Upper lobe of right lung (tissue), 1 donor: ENCODE measurements at regions not wholly inside any gene's neighbourhood (a gene's known extent, or its start where the extent isn't known, plus 50 kb on each side); places are given as distances from the start of the nearest gene placed in this dataset.

ENCODE experiments used
- ATAC-seq: fragments of 200-7000 bp; cut with Tn5 transposase; one replicate; pipeline ENCODE4 v1.9.1; 2020; ENCODE audit warnings: mild to moderate bottlenecking, moderate library complexity
- DNase-seq: peaks from one replicate; pipeline ENCODE4 v3.0.0-alpha.2; 2020
- H3K27ac ChIP-seq: fragments of 200-600 bp; one replicate; pipeline ENCODE4 v1.8.0; 2022
- H3K27me3 ChIP-seq: fragments of 200-600 bp; one replicate; pipeline ENCODE4 v1.8.0; 2022; ENCODE audit warnings: mild to moderate bottlenecking
- H3K36me3 ChIP-seq: fragments of 200-600 bp; one replicate; pipeline ENCODE4 v1.8.0; 2022
- H3K4me1 ChIP-seq: fragments of 200-600 bp; one replicate; pipeline ENCODE4 v1.8.0; 2022
- H3K4me3 ChIP-seq: fragments of 200-600 bp; one replicate; pipeline ENCODE4 v1.8.0; 2022; ENCODE audit warnings: mild to moderate bottlenecking
- H3K9me3 ChIP-seq: fragments of 200-600 bp; one replicate; pipeline ENCODE4 v1.8.0; 2022
- CTCF ChIP-seq: fragments of 200-600 bp; IDR thresholded peaks from one replicate; pipeline ENCODE4 v1.8.0; 2022; ENCODE audit warnings: antibody characterized with exemption
- intact Hi-C: fragments of 100-400 bp; cut with DNase I; formaldehyde crosslinking; loops from one replicate; pipeline ENCODE4 v1.11.0; 2022
- donor health status: DM: no; HTN: yes; CAD: no; lungs with severe emphysema.

- no peak for DNase-seq
- TF ChIP-seq CTCF: no peak
- no peaks in the 10 kb centered on the region for H3K4me1 ChIP-seq
- no peaks in the 10 kb centered on the region for H3K9me3 ChIP-seq
- H3K4me3 ChIP-seq: no peak overlapping the region
- no peak for ATAC-seq
- H3K36me3 ChIP-seq: no peaks in the 10 kb centered on the region
- intact Hi-C loops: no loop called here
- H3K27me3 ChIP-seq: no peaks in the 10 kb centered on the region
- H3K27ac ChIP-seq: no peak overlapping the region
These were observed 185.5 kb downstream of the PDGFRA start for GRCh38 chr4:54414545-54414944.

GRCh38 chr4:54417476-54417875 is 188.4 kb downstream of the PDGFRA start:
- no peaks in the 10 kb centered on the region for H3K9me3 ChIP-seq
- H3K27ac ChIP-seq: no peak overlapping the region
- intact Hi-C loops: no loop called here
- DNase-seq (no peak), ATAC-seq (no peak)
- no peaks in the 10 kb centered on the region for H3K4me1 ChIP-seq
- H3K36me3 ChIP-seq: no peaks in the 10 kb centered on the region
- TF ChIP-seq CTCF: no peak
- H3K4me3 ChIP-seq: no peak overlapping the region
- H3K27me3 ChIP-seq: no peaks in the 10 kb centered on the region

GRCh38 chr4:54418468-54418867 is 189.4 kb downstream of the PDGFRA start:
- H3K27me3 ChIP-seq: no peaks in the 10 kb centered on the region
- intact Hi-C loops: no loop called here
- DNase-seq (no peak), ATAC-seq (no peak)
- H3K9me3 ChIP-seq: no peaks in the 10 kb centered on the region
- no peaks in the 10 kb centered on the region for H3K4me1 ChIP-seq
- no peak overlapping the region for H3K27ac ChIP-seq
- H3K36me3 ChIP-seq: no peaks in the 10 kb centered on the region
- no peak for TF ChIP-seq CTCF
- no peak overlapping the region for H3K4me3 ChIP-seq

- H3K9me3 ChIP-seq: no peaks in the 10 kb centered on the region
- H3K36me3 ChIP-seq: no peaks in the 10 kb centered on the region
- no peaks in the 10 kb centered on the region for H3K27me3 ChIP-seq
- H3K27ac ChIP-seq: no peak overlapping the region
- ATAC-seq (no peak), DNase-seq (no peak)
- intact Hi-C loops: no loop called here
- H3K4me1 ChIP-seq: no peaks in the 10 kb centered on the region
- TF ChIP-seq CTCF: no peak
- H3K4me3 ChIP-seq: no peak overlapping the region
These were observed 194.0 kb downstream of the PDGFRA start for GRCh38 chr4:54423066-54423465.

GRCh38 chr4:54427826-54428225 is 198.7 kb downstream of the PDGFRA start:
- DNase-seq (no peak), ATAC-seq (no peak)
- TF ChIP-seq CTCF: no peak
- no peak overlapping the region for H3K27ac ChIP-seq
- no peaks in the 10 kb centered on the region for H3K27me3 ChIP-seq
- no peaks in the 10 kb centered on the region for H3K36me3 ChIP-seq
- intact Hi-C loops: no loop called here
- no peaks in the 10 kb centered on the region for H3K4me1 ChIP-seq
- H3K4me3 ChIP-seq: no peak overlapping the region
- H3K9me3 ChIP-seq: no peaks in the 10 kb centered on the region

GRCh38 chr4:54428940-54429339 is 199.8 kb downstream of the PDGFRA start:
- ATAC-seq (no peak), DNase-seq (no peak)
- Histone ChIP-seq H3K9me3 (no peaks in the 10 kb centered on the region), H3K27me3 (no peaks in the 10 kb centered on the region), H3K4me3 (no peak overlapping the region), H3K36me3 (no peaks in the 10 kb centered on the region), H3K4me1 (no peaks in the 10 kb centered on the region), H3K27ac (no peak overlapping the region)
- intact Hi-C loops: no loop called here
- no peak for TF ChIP-seq CTCF
